GM10266 (cell line): ENCODE measurements at regions not wholly inside any gene's neighbourhood (a gene's known extent, or its start where the extent isn't known, plus 50 kb on each side); places are given as distances from the start of the nearest gene placed in this dataset.

ENCODE experiments used
- DNase-seq: peaks from one replicate; pipeline ENCODE4 v3.0.0; 2012; ENCODE audit errors: extremely low spot score
- CTCF ChIP-seq: IDR thresholded peaks from 2 replicates; pipeline ENCODE4 v1.5.1; 2012; ENCODE audit warnings: mild to moderate bottlenecking, low read depth; ENCODE audit not compliant: control insufficient read depth, insufficient read depth; ENCODE audit errors: missing control alignments

GRCh38 chr1:99595041-99595440, 50.9 kb upstream of the PALMD start:
- DNase-seq: no peak
- TF ChIP-seq CTCF: no peak

GRCh38 chr1:99595441-99595840, 50.5 kb upstream of the PALMD start:
- no peak for TF ChIP-seq CTCF
- no peak for DNase-seq
